Ovary (tissue), 3 donors: ENCODE measurements at regions not wholly inside any gene's neighbourhood (a gene's known extent, or its start where the extent isn't known, plus 50 kb on each side); places are given as distances from the start of the nearest gene placed in this dataset.

ENCODE experiments used
- CTCF ChIP-seq, 3 donors: fragments of 450-650 bp in 2 of 3; fragments of 200-600 bp in 1 of 3; IDR thresholded peaks; one replicate each; pipeline versions ENCODE4 v1.5.1 to v1.8.0; 2016 to 2022; ENCODE audit warnings: antibody characterized with exemption in 3 of 3, mild to moderate bottlenecking in 1 of 3
- EP300 ChIP-seq: sonication (generic); formaldehyde crosslinking; IDR thresholded peaks from one replicate; pipeline ENCODE4 v1.6.1; 2017; ENCODE audit warnings: antibody characterized with exemption
- POLR2A ChIP-seq: fragments of 450-650 bp; IDR thresholded peaks from one replicate; pipeline ENCODE4 v1.6.1; 2017; ENCODE audit warnings: antibody characterized with exemption, mild to moderate bottlenecking, moderate library complexity
- donor health status: DM: no; HTN: no; CAD: no.

GRCh38 chr6:9315966-9316650 is 880.8 kb upstream of the SLC35B3 start:
- TF ChIP-seq CTCF (IDR thresholded peaks at IDR 0.05) (no peak), POLR2A (no peak), EP300 (no peak)
